SK-N-SH treated with all-trans-retinoic acid at 6 μM for 48 hours (cell line): ENCODE measurements at regions not wholly inside any gene's neighbourhood (a gene's known extent, or its start where the extent isn't known, plus 50 kb on each side); places are given as distances from the start of the nearest gene placed in this dataset.

ENCODE experiments used
- ATAC-seq: fragments of 200-7000 bp; cut with Tn5 transposase; 3 replicates; pipeline ENCODE4 v1.9.1; 2020; ENCODE audit warnings: mild to moderate bottlenecking, moderate library complexity
- ARNTL ChIP-seq: fragments of 450-650 bp; formaldehyde crosslinking; IDR thresholded peaks from 2 replicates; pipeline ENCODE4 v1.5.0; 2020; ENCODE audit warnings: low read depth, mild to moderate bottlenecking, moderate library complexity, borderline replicate concordance
- BACH2 ChIP-seq: fragments of 250-450 bp; sonication (Bioruptor Pico); IDR thresholded peaks from 2 replicates; pipeline ENCODE4 v1.9.0; 2021; ENCODE audit warnings: mild to moderate bottlenecking, borderline replicate concordance
- CSDC2 ChIP-seq: fragments of 250-450 bp; sonication (Bioruptor Pico); IDR thresholded peaks from 2 replicates; pipeline ENCODE4 v1.5.0; 2020; ENCODE audit warnings: mild to moderate bottlenecking, moderate library complexity
- ESRRG ChIP-seq: fragments of 250-450 bp; sonication (Bioruptor Pico); IDR thresholded peaks from 2 replicates; pipeline ENCODE4 v1.6.1; 2021; ENCODE audit warnings: mild to moderate bottlenecking
- OSR1 ChIP-seq: fragments of 250-450 bp; sonication (Bioruptor Pico); IDR thresholded peaks from 2 replicates; pipeline ENCODE4 v1.8.0; 2022; ENCODE audit warnings: moderate library complexity, mild to moderate bottlenecking, inconsistent platforms
- PATZ1 ChIP-seq: fragments of 250-450 bp; sonication (Bioruptor Pico); IDR thresholded peaks from 2 replicates; pipeline ENCODE4 v1.8.0; 2020; ENCODE audit warnings: mild to moderate bottlenecking, moderate library complexity, borderline replicate concordance
- PPARA ChIP-seq: fragments of 250-450 bp; sonication (Bioruptor Pico); IDR thresholded peaks from 2 replicates; pipeline ENCODE4 v1.5.0; 2020; ENCODE audit warnings: mild to moderate bottlenecking, borderline replicate concordance
- RARB ChIP-seq: fragments of 250-450 bp; sonication (Bioruptor Pico); IDR thresholded peaks from 2 replicates; pipeline ENCODE4 v1.8.0; 2021; ENCODE audit warnings: mild to moderate bottlenecking, moderate library complexity
- SNAI2 ChIP-seq: fragments of 250-450 bp; sonication (Bioruptor Pico); IDR thresholded peaks from 2 replicates; pipeline ENCODE4 v1.5.0; 2020; ENCODE audit warnings: mild to moderate bottlenecking, moderate library complexity
- TCF4 ChIP-seq: fragments of 250-450 bp; sonication (Bioruptor Pico); IDR thresholded peaks from 2 replicates; pipeline ENCODE4 v1.8.0; 2021; ENCODE audit warnings: mild to moderate bottlenecking, moderate library complexity, borderline replicate concordance
- TOX ChIP-seq: fragments of 250-450 bp; sonication (Bioruptor Pico); IDR thresholded peaks from 2 replicates; pipeline ENCODE4 v1.8.0; 2021; ENCODE audit warnings: mild to moderate bottlenecking, moderate library complexity, borderline replicate concordance
- TSHZ2 ChIP-seq: fragments of 250-450 bp; sonication (Bioruptor Pico); IDR thresholded peaks from 2 replicates; pipeline ENCODE4 v1.5.0; 2020; ENCODE audit warnings: mild to moderate bottlenecking, moderate library complexity
- ZC3H10 ChIP-seq: fragments of 250-450 bp; sonication (Bioruptor Pico); IDR thresholded peaks from 2 replicates; pipeline ENCODE4 v1.5.1; 2021; ENCODE audit warnings: mild to moderate bottlenecking, moderate library complexity
- ZFP30 ChIP-seq: fragments of 450-650 bp; formaldehyde crosslinking; IDR thresholded peaks from 2 replicates; pipeline ENCODE4 v1.5.0; 2022; ENCODE audit warnings: mild to moderate bottlenecking, moderate library complexity
- ZNF565 ChIP-seq: fragments of 450-650 bp; formaldehyde crosslinking; conservative IDR thresholded peaks from 2 replicates; pipeline ENCODE4 v1.5.0; 2020; ENCODE audit warnings: low read depth, mild to moderate bottlenecking, moderate library complexity
- ZNF70 ChIP-seq: fragments of 450-650 bp; formaldehyde crosslinking; IDR thresholded peaks from 2 replicates; pipeline ENCODE4 v1.5.0; 2020; ENCODE audit warnings: mild to moderate bottlenecking, moderate library complexity
- ZNF8 ChIP-seq: fragments of 450-650 bp; formaldehyde crosslinking; IDR thresholded peaks from 2 replicates; pipeline ENCODE4 v1.5.0; 2020; ENCODE audit warnings: mild to moderate bottlenecking, moderate library complexity
- TF ChIP-seq, protein P1 (sequence below): fragments of 250-450 bp; sonication (Bioruptor Pico); IDR thresholded peaks from 2 replicates; pipeline ENCODE4 v1.5.1; 2021; ENCODE audit warnings: mild to moderate bottlenecking, moderate library complexity
- TF ChIP-seq, protein P2 (sequence below): fragments of 250-450 bp; sonication (Bioruptor Pico); IDR thresholded peaks from 2 replicates; pipeline ENCODE4 v1.8.0; 2021; ENCODE audit warnings: low read depth, mild to moderate bottlenecking, moderate library complexity, borderline replicate concordance
- TF ChIP-seq, protein P3 (sequence below): fragments of 250-450 bp; sonication (Bioruptor Pico); IDR thresholded peaks from 2 replicates; pipeline ENCODE4 v1.5.1; 2020; ENCODE audit warnings: low read depth, mild to moderate bottlenecking, moderate library complexity

DNA sequence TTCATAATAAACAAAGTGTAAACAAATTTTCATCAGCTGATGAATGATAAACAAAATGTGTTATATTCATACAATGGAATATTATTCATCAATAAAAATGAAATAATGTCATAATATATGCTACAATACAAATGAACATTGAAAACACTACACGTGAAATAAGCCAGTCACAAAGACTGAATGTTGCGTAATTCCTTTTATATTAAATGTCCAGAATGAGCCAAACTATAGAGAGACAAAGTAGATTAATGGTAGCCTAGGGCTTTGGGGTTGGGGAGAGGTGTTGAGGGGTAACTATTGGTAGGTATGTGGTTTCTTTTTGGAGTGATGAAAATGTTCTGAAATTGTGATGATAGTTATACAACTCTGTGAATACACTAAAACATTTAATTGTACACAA, 292.9 kb upstream of the PDZRN3 start (continued):
- TF ChIP-seq, protein P1, sequence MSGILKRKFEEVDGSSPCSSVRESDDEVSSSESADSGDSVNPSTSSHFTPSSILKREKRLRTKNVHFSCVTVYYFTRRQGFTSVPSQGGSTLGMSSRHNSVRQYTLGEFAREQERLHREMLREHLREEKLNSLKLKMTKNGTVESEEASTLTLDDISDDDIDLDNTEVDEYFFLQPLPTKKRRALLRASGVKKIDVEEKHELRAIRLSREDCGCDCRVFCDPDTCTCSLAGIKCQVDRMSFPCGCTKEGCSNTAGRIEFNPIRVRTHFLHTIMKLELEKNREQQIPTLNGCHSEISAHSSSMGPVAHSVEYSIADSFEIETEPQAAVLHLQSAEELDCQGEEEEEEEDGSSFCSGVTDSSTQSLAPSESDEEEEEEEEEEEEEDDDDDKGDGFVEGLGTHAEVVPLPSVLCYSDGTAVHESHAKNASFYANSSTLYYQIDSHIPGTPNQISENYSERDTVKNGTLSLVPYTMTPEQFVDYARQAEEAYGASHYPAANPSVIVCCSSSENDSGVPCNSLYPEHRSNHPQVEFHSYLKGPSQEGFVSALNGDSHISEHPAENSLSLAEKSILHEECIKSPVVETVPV (CRISPR knock-in tag) = no peak
- no peak for TF ChIP-seq TCF4

DNA sequence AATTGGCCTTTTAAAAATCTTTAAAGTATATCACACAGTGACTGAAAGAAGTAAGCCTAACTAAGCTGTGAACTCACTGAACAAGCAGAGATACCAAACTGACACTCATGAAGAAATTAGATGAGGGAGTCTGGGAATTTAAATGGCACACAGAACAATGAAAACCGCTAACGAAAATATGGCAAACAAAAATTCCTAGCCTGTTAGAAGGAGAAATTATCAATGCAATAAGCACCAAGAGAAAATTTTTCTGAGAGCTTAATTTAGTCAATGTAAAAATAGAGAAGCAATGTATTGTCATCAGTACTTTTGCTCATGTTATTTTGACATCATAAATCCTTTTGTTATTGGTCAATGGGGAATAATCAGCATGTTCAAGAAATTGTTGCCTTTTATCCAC, 291.1 kb upstream of the PDZRN3 start:
- TF ChIP-seq ZNF565 (no peak), OSR1 (no peak), CSDC2 (no peak), ZFP30 (CRISPR knock-in tag) (no peak), TOX (CRISPR knock-in tag) (no peak), ZC3H10 (CRISPR knock-in tag) (no peak)
- TF ChIP-seq, protein P2, sequence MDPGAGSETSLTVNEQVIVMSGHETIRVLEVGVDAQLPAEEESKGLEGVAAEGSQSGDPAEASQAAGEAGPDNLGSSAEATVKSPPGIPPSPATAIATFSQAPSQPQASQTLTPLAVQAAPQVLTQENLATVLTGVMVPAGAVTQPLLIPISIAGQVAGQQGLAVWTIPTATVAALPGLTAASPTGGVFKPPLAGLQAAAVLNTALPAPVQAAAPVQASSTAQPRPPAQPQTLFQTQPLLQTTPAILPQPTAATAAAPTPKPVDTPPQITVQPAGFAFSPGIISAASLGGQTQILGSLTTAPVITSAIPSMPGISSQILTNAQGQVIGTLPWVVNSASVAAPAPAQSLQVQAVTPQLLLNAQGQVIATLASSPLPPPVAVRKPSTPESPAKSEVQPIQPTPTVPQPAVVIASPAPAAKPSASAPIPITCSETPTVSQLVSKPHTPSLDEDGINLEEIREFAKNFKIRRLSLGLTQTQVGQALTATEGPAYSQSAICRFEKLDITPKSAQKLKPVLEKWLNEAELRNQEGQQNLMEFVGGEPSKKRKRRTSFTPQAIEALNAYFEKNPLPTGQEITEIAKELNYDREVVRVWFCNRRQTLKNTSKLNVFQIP (CRISPR knock-in tag) = no peak
- no peak for ATAC-seq

DNA sequence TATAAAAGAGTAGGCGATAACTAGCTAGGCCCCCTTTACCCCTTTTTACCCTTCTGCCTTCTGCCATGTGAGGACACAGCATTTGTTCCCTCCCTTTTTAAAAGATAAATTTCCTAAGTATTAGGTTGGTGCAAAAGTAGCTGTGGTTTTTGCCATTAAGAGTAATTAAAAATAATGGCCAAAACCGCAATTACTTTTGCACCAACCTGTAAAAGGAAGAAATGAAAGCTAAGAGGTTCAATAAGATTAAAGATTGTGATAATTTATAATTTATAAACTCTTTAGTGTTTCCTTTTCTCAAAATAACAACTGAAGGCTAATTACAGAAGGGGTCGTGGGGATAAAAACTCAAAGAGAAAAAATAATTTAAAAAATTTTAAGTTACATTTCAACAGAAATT, 283.5 kb upstream of the PDZRN3 start:
- no peak for ATAC-seq
- TF ChIP-seq SNAI2 (CRISPR knock-in tag) = no peak
- TF ChIP-seq CSDC2 = no peak
- no peak for TF ChIP-seq RARB
- TF ChIP-seq, protein P3, sequence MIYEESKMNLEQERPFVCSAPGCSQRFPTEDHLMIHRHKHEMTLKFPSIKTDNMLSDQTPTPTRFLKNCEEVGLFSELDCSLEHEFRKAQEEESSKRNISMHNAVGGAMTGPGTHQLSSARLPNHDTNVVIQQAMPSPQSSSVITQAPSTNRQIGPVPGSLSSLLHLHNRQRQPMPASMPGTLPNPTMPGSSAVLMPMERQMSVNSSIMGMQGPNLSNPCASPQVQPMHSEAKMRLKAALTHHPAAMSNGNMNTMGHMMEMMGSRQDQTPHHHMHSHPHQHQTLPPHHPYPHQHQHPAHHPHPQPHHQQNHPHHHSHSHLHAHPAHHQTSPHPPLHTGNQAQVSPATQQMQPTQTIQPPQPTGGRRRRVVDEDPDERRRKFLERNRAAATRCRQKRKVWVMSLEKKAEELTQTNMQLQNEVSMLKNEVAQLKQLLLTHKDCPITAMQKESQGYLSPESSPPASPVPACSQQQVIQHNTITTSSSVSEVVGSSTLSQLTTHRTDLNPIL (CRISPR knock-in tag) = no peak
- TF ChIP-seq, protein P1 (CRISPR knock-in tag) = no peak
- TF ChIP-seq ESRRG (CRISPR knock-in tag) = no peak
- no peak for TF ChIP-seq ZNF565
- no peak for TF ChIP-seq ARNTL (CRISPR knock-in tag)
- TF ChIP-seq ZFP30 (CRISPR knock-in tag) = no peak
- TF ChIP-seq BACH2 (CRISPR knock-in tag) = no peak
- TF ChIP-seq, protein P2 (CRISPR knock-in tag) = no peak
- TF ChIP-seq PPARA = no peak
- no peak for TF ChIP-seq TSHZ2 (CRISPR knock-in tag)
- no peak for TF ChIP-seq PATZ1 (CRISPR knock-in tag)
- TF ChIP-seq ZNF8 = no peak
- no peak for TF ChIP-seq ZNF70 (CRISPR knock-in tag)
